Neural crest cell (in vitro differentiated cells): ENCODE measurements at regions not wholly inside any gene's neighbourhood (a gene's known extent, or its start where the extent isn't known, plus 50 kb on each side); places are given as distances from the start of the nearest gene placed in this dataset.

ENCODE experiments used
- DNase-seq: peaks from one replicate; pipeline ENCODE4 v3.0.0; 2021; ENCODE audit warnings: low read depth, mixed read lengths, low spot score
- H3K27ac Mint-ChIP-seq: one replicate; pipeline ENCODE4 v1.8.0; 2021; ENCODE audit warnings: mild to moderate bottlenecking, mixed read lengths; ENCODE audit not compliant: unreplicated experiment
- H3K27me3 Mint-ChIP-seq: 2 replicates; pipeline ENCODE4 v1.8.0; 2021; ENCODE audit warnings: low read depth, mild to moderate bottlenecking, mixed read lengths
- H3K36me3 Mint-ChIP-seq: 2 replicates; pipeline ENCODE4 v1.8.0; 2021; ENCODE audit warnings: low read depth, mild to moderate bottlenecking, mixed read lengths
- H3K4me1 Mint-ChIP-seq: 2 replicates; pipeline ENCODE4 v1.8.0; 2021; ENCODE audit warnings: mixed read lengths
- H3K4me3 Mint-ChIP-seq: one replicate; pipeline ENCODE4 v1.8.0; 2021; ENCODE audit warnings: mild to moderate bottlenecking, mixed read lengths
- H3K9me3 Mint-ChIP-seq: 2 replicates; pipeline ENCODE4 v1.8.0; 2021; ENCODE audit warnings: mixed read lengths
- TF ChIP-seq, protein P1 (sequence below): fragments of 200-600 bp; sonication (generic); conservative IDR thresholded peaks from 2 replicates; pipeline ENCODE4 v1.5.0; 2021; ENCODE audit warnings: antibody characterized with exemption, mild to moderate bottlenecking

DNA sequence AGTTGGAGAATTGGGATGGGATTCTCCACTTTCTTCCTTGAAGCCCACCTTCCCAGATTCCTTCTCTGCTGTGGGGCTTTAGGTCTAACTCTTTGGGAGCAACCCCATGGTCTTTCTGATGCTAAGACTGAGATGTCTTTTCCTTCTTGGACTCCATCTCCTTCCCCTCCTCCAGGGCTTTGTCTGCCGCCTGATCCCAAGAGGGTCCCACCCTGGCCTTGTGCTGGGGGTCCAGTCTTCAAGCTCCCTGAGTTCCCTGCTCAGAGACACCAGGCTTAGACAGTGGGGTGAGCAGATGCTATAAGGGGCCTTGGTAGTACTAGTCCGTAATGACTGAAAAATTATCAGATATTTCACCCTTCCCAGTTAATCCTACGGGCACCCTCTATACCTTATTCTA is 150.5 kb downstream of the PTPN20 start:
- H3K4me1 Mint-ChIP-seq: peaks cover 3% of the 10 kb centered on the region
- TF ChIP-seq, protein P1, sequence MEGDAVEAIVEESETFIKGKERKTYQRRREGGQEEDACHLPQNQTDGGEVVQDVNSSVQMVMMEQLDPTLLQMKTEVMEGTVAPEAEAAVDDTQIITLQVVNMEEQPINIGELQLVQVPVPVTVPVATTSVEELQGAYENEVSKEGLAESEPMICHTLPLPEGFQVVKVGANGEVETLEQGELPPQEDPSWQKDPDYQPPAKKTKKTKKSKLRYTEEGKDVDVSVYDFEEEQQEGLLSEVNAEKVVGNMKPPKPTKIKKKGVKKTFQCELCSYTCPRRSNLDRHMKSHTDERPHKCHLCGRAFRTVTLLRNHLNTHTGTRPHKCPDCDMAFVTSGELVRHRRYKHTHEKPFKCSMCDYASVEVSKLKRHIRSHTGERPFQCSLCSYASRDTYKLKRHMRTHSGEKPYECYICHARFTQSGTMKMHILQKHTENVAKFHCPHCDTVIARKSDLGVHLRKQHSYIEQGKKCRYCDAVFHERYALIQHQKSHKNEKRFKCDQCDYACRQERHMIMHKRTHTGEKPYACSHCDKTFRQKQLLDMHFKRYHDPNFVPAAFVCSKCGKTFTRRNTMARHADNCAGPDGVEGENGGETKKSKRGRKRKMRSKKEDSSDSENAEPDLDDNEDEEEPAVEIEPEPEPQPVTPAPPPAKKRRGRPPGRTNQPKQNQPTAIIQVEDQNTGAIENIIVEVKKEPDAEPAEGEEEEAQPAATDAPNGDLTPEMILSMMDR: no peak
- no peak for DNase-seq
- no peaks in the 10 kb centered on the region for H3K36me3 Mint-ChIP-seq
- no peak overlapping the region for H3K27ac Mint-ChIP-seq
- no peak overlapping the region for H3K4me3 Mint-ChIP-seq
- no peaks in the 10 kb centered on the region for H3K9me3 Mint-ChIP-seq
- H3K27me3 Mint-ChIP-seq: no peaks in the 10 kb centered on the region

DNA sequence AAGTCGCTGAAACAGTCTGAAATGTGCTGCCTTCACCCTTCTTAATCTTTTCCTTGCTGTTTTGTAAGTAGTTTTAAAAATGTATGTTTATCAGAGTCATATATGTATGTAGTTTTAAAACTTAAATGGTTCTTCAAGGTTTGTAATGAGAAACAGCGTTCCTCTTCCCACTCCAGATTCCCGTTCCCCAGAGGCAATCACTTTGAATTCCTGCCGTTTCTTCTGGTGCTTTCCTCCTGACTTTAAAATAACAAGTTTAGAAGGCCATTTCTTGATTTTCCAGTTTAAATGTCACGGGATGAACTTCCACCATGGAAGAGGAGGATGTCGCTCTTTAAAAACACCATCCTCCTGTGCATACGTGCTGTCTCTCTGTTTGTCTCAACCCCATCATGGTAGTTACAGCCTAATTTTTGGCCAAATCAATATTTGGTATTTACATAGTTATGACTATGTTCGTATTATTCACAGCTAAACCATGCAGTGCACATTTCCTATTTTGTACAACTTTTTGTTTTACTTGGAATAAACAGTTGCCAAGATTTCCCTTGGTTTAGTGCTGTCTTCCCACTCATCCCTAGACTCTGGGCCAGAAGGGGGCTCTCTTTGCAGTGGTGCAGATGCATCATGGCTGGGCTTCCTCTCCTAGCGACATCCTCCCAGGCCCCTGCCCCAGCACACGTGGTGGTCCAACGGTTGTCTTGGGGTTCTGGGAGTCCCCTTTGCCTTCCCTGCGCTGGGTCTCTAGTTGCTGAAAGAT is 151.4 kb downstream of the PTPN20 start:
- no peak for DNase-seq
- H3K4me1 Mint-ChIP-seq: no peaks in the 10 kb centered on the region
- H3K27me3 Mint-ChIP-seq: no peaks in the 10 kb centered on the region
- H3K4me3 Mint-ChIP-seq: no peak overlapping the region
- TF ChIP-seq, protein P1: peak; percentile 14
- no peaks in the 10 kb centered on the region for H3K9me3 Mint-ChIP-seq
- no peak overlapping the region for H3K27ac Mint-ChIP-seq
- no peaks in the 10 kb centered on the region for H3K36me3 Mint-ChIP-seq

DNA sequence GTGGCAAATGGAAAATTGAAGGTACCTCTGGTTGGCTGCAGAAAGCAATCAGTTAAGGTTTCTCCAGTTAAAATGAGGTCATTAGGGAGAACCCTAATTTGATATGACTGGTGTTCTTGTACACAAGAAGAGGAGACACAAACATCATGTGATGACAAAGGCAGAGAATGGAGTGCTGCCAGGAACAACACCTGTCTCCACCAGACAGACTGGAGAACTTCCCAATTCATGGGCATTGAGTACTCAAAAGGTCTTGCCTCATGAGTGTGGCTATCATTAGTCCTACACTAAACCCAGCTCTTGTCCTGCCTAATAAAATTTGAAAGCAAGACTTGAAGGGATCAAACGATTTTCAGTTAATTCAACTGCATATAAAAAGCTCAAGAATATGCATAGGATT is 152.6 kb downstream of the PTPN20 start:
- H3K27ac Mint-ChIP-seq: no peak overlapping the region
- no peaks in the 10 kb centered on the region for H3K27me3 Mint-ChIP-seq
- no peaks in the 10 kb centered on the region for H3K36me3 Mint-ChIP-seq
- H3K4me1 Mint-ChIP-seq: no peaks in the 10 kb centered on the region
- TF ChIP-seq, protein P1: no peak
- no peak for DNase-seq
- H3K9me3 Mint-ChIP-seq: no peaks in the 10 kb centered on the region
- no peak overlapping the region for H3K4me3 Mint-ChIP-seq

DNA sequence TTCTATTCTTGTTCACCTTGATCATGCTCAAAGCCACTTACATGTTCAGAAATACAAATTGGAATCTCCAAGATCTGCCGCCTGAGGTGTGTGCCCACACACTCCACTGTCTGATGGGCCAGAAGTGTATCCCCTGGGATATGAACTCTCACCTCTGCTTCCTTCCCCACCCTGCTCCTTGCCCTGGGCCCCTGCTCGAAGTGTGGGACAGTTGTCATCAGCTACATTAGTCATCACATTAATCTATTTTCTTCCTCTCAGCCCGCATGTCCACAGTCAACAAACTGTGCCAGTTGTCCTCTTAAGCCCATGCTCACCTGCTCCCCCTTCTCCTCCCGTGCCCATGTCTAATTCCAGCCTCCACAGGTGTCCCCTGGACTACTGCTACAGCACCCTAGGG is 154.7 kb downstream of the PTPN20 start:
- Mint-ChIP-seq H3K27me3 (no peaks in the 10 kb centered on the region), H3K27ac (no peak overlapping the region), H3K4me1 (no peaks in the 10 kb centered on the region), H3K9me3 (no peaks in the 10 kb centered on the region), H3K36me3 (no peaks in the 10 kb centered on the region), H3K4me3 (no peak overlapping the region)
- TF ChIP-seq, protein P1: no peak
- DNase-seq: no peak

DNA sequence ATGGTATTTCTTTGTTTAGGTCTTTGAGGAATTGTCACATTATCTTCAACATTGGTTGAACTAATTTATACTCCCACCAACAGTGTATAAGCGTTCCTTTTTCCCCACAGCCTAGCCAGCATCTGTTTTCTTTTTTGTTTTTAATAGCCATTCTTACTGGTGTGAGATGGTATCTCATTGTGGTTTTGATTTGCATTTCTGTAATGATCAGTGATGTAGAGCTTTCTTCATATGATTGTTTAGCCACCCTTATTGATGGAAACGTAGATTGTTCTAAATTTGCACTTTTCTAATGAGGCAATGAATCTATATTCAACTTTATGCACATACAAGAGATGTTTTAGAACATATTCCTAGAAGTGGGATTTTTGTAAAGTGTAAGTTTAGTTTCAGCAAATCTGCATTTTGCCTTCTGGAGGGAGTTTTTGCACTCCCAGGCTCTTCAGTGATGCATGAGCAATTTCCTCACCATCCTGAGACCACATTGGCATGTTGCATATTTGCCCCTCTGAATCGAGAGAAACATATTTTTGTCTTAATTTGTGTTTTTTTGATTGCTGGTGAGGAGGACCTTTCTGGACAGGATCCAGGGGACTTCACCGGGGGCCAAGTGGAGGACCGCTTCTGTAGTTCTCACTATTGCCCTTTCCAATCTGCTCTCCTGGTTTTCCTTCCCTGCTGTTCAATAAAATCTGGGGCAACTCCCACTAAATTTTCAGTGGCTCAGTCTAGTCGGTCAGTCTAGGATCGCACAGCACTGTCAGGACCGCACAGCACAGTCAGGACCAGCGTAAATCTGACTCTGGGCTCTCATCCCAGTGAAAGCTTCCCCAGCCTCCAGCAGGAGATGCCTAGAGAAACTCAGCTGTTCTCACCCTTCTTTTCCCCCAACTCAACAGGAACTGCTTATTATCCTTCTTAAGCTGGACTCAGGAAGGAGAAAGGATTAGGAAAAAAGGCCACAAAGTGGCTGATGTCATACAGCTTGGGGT is 157.0 kb downstream of the PTPN20 start:
- no peaks in the 10 kb centered on the region for H3K9me3 Mint-ChIP-seq
- H3K27me3 Mint-ChIP-seq: no peaks in the 10 kb centered on the region
- no peak for DNase-seq
- no peak overlapping the region for H3K27ac Mint-ChIP-seq
- H3K36me3 Mint-ChIP-seq: no peaks in the 10 kb centered on the region
- no peak overlapping the region for H3K4me3 Mint-ChIP-seq
- TF ChIP-seq, protein P1: no peak
- H3K4me1 Mint-ChIP-seq: no peaks in the 10 kb centered on the region
